HEK293 (cell line): ENCODE measurements at regions not wholly inside any gene's neighbourhood (a gene's known extent, or its start where the extent isn't known, plus 50 kb on each side); places are given as distances from the start of the nearest gene placed in this dataset.

ENCODE experiments used
- CTCF ChIA-PET: fragments of 350-600 bp; formaldehyde crosslinking; extraction: SDS; loops from one replicate; lab custom pipeline; 2021; ENCODE audit warnings: antibody characterized with exemption; lab: Yijun Ruan, JAX
- POLR2A ChIA-PET: fragments of 300-600 bp; formaldehyde crosslinking; extraction: SDS; loops from one replicate; lab custom pipeline; 2020; ENCODE audit warnings: antibody characterized with exemption, inconsistent platforms; lab: Yijun Ruan, JAX
- H3K27ac ChIP-seq: fragments of 200-500 bp; sonication (Bioruptor generic); 2 replicates; pipeline ENCODE4 v1.5.1; 2014; ENCODE audit warnings: low read depth, low read length, control low read depth, inconsistent platforms; ENCODE audit errors: extremely low read depth
- H3K36me3 ChIP-seq, 2 experiments: fragments of 200-500 bp in 1 of 2; sonication (Bioruptor generic) in 1 of 2; 1 replicate in 1 of 2; 2 replicates in 1 of 2; pipeline ENCODE4 v1.5.1; 2014 to 2017; ENCODE audit warnings: inconsistent platforms in 2 of 2, low read length in 2 of 2; ENCODE audit not compliant: control insufficient read depth in 2 of 2, insufficient read depth in 1 of 2
- H3K4me1 ChIP-seq: fragments of 200-500 bp; sonication (Bioruptor generic); 2 replicates; pipeline ENCODE4 v1.5.1; 2014; ENCODE audit warnings: mild to moderate bottlenecking, low read length, inconsistent platforms; ENCODE audit not compliant: control insufficient read depth, insufficient read depth
- H3K4me3 ChIP-seq: 2 replicates; pipeline ENCODE4 v1.5.1; 2011; ENCODE audit warnings: low read depth, mild to moderate bottlenecking, control low read depth, low read length, moderate library complexity
- H3K9me3 ChIP-seq: fragments of 200-500 bp; sonication (Bioruptor generic); 2 replicates; pipeline ENCODE4 v1.5.1; 2014; ENCODE audit warnings: low read depth, low read length, inconsistent platforms; ENCODE audit not compliant: control insufficient read depth, insufficient read depth
- INSM2 ChIP-seq: fragments of 450-650 bp; formaldehyde crosslinking; IDR thresholded peaks from 2 replicates; pipeline ENCODE4 v1.5.1; 2016; ENCODE audit warnings: missing biosample characterization, missing genetic modification characterization
- KLF1 ChIP-seq: fragments of 450-650 bp; formaldehyde crosslinking; IDR thresholded peaks from 2 replicates; pipeline ENCODE4 v1.5.1; 2016; ENCODE audit warnings: missing biosample characterization, missing genetic modification characterization
- MZF1 ChIP-seq: fragments of 450-650 bp; formaldehyde crosslinking; IDR thresholded peaks from 2 replicates; pipeline ENCODE4 v1.5.1; 2017; ENCODE audit warnings: missing biosample characterization, missing genetic modification characterization, borderline replicate concordance
- PBX3 ChIP-seq: sonication (generic); formaldehyde crosslinking; IDR thresholded peaks from 2 replicates; pipeline ENCODE4 v1.8.1; 2022; ENCODE audit warnings: mild to moderate bottlenecking, moderate library complexity, missing genetic modification reagents
- PRDM6 ChIP-seq: fragments of 450-650 bp; formaldehyde crosslinking; IDR thresholded peaks from 2 replicates; pipeline ENCODE4 v1.5.1; 2017; ENCODE audit warnings: missing biosample characterization, missing genetic modification characterization
- SP7 ChIP-seq: fragments of 450-650 bp; formaldehyde crosslinking; IDR thresholded peaks from 2 replicates; pipeline ENCODE4 v1.5.1; 2016; ENCODE audit warnings: missing biosample characterization, missing genetic modification characterization
- WT1 ChIP-seq: fragments of 450-650 bp; formaldehyde crosslinking; IDR thresholded peaks from 2 replicates; pipeline ENCODE4 v1.5.1; 2016; ENCODE audit warnings: missing biosample characterization, missing genetic modification characterization
- YY2 ChIP-seq: fragments of 450-650 bp; formaldehyde crosslinking; IDR thresholded peaks from 2 replicates; pipeline ENCODE4 v1.5.1; 2016; ENCODE audit warnings: missing biosample characterization, missing genetic modification characterization
- ZBTB10 ChIP-seq: fragments of 450-650 bp; formaldehyde crosslinking; IDR thresholded peaks from 2 replicates; pipeline ENCODE4 v1.5.1; 2016; ENCODE audit warnings: missing biosample characterization, missing genetic modification characterization
- ZBTB17 ChIP-seq: fragments of 450-650 bp; formaldehyde crosslinking; IDR thresholded peaks from 2 replicates; pipeline ENCODE4 v1.5.1; 2016; ENCODE audit warnings: missing biosample characterization, missing genetic modification characterization
- ZEB2 ChIP-seq: fragments of 450-650 bp; formaldehyde crosslinking; IDR thresholded peaks from 2 replicates; pipeline ENCODE4 v1.5.1; 2016; ENCODE audit warnings: missing biosample characterization, missing genetic modification characterization
- ZNF155 ChIP-seq: fragments of 450-650 bp; formaldehyde crosslinking; IDR thresholded peaks from 2 replicates; pipeline ENCODE4 v1.5.1; 2016; ENCODE audit warnings: missing biosample characterization, missing genetic modification characterization
- ZNF169 ChIP-seq: fragments of 450-650 bp; formaldehyde crosslinking; IDR thresholded peaks from 2 replicates; pipeline ENCODE4 v1.5.1; 2016; ENCODE audit warnings: missing biosample characterization, missing genetic modification characterization
- ZNF18 ChIP-seq: fragments of 450-650 bp; formaldehyde crosslinking; IDR thresholded peaks from 2 replicates; pipeline ENCODE4 v1.5.1; 2016; ENCODE audit warnings: missing biosample characterization, missing genetic modification characterization
- ZNF211 ChIP-seq: fragments of 450-650 bp; formaldehyde crosslinking; IDR thresholded peaks from 2 replicates; pipeline ENCODE4 v1.5.1; 2016; ENCODE audit warnings: low read depth, missing biosample characterization, missing genetic modification characterization
- ZNF24 ChIP-seq: fragments of 450-650 bp; formaldehyde crosslinking; IDR thresholded peaks from 2 replicates; pipeline ENCODE4 v1.5.1; 2016; ENCODE audit warnings: missing biosample characterization, missing genetic modification characterization
- ZNF266 ChIP-seq: fragments of 450-650 bp; formaldehyde crosslinking; IDR thresholded peaks from 2 replicates; pipeline ENCODE4 v1.5.1; 2016; ENCODE audit warnings: missing biosample characterization, missing genetic modification characterization, low read depth
- ZNF341 ChIP-seq: fragments of 450-650 bp; formaldehyde crosslinking; IDR thresholded peaks from 2 replicates; pipeline ENCODE4; 2016; ENCODE audit warnings: low read depth, missing biosample characterization, missing genetic modification characterization
- ZNF366 ChIP-seq: fragments of 450-650 bp; formaldehyde crosslinking; conservative IDR thresholded peaks from 2 replicates; pipeline ENCODE4 v1.5.1; 2016; ENCODE audit warnings: missing biosample characterization, missing genetic modification characterization
- ZNF561 ChIP-seq: fragments of 450-650 bp; IDR thresholded peaks from 2 replicates; pipeline ENCODE4 v1.5.1; 2018; ENCODE audit warnings: missing biosample characterization, missing genetic modification characterization, borderline replicate concordance
- ZNF777 ChIP-seq: fragments of 450-650 bp; formaldehyde crosslinking; IDR thresholded peaks from 2 replicates; pipeline ENCODE4 v1.5.1; 2017; ENCODE audit warnings: missing biosample characterization, missing genetic modification characterization, borderline replicate concordance
- TF ChIP-seq, protein P1 (sequence below): fragments of 450-650 bp; formaldehyde crosslinking; IDR thresholded peaks from 2 replicates; pipeline ENCODE4 v1.5.1; 2016; ENCODE audit warnings: missing biosample characterization, missing genetic modification characterization
- TF ChIP-seq, protein P2 (sequence below): fragments of 450-650 bp; formaldehyde crosslinking; IDR thresholded peaks from 2 replicates; pipeline ENCODE4 v1.5.1; 2017; ENCODE audit warnings: missing biosample characterization, missing genetic modification characterization

DNA sequence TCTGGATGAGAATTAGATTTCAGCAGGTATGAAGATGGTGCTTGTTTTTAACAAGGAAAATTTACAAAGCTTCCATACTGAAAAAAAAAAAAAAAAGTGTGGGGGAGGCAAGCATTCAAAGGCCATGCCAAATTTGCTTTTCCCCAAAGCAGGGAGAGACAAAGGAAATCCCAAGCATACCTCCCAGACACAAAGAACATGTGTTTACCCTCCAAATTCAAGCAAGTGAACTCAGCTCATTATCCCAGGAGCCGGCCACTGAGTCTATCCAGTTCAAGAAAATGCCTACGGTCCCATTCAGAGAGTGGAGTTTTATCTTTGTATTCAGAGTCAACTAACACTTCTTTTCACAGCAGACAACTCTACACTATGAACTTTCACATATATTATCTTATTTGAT lies 102.7 kb upstream of the ID4 start (continued):
- TF ChIP-seq ZEB2 (tag by site-specific recombination), result no peak
- TF ChIP-seq, all 188 proteins: peak for 0

GRCh38 chr6:19736066-19736465 lies 101.1 kb upstream of the ID4 start:
- no peak overlapping the region for H3K27ac ChIP-seq
- ChIA-PET POLR2A (interaction anchor here (2.1 kb wide), 1 partner anchor 101 kb away, joined by 5 read pairs; the partner anchor contains the start of gene ID4), CTCF (interaction anchor here (0.6 kb wide), 1 partner anchor 101 kb away, joined by 4 read pairs; no protein-coding TSS in a partner anchor)
- no peak overlapping the region for H3K4me3 ChIP-seq
- H3K4me1 ChIP-seq, result no peaks in the 10 kb centered on the region
- no peaks in the 10 kb centered on the region for H3K36me3 ChIP-seq
- H3K9me3 ChIP-seq, result no peaks in the 10 kb centered on the region
- TF ChIP-seq SP7 (tag by site-specific recombination) (0 out of 2 replicates have a peak, but pooled peaks have one; percentile 18), ZNF24 (tag by site-specific recombination) (no peak), ZNF18 (tag by site-specific recombination) (no peak), PRDM6 (no peak), ZNF211 (no peak), MZF1 (tag by site-specific recombination) (peak; percentile 47; the same call in 1 of the 2 replicates), ZNF561 (tag by site-specific recombination) (peak; percentile 60; the same call in 1 of the 2 replicates), ZNF155 (tag by site-specific recombination) (no peak), ZBTB10 (tag by site-specific recombination) (0 out of 2 replicates have a peak, but pooled peaks have one; percentile 17), INSM2 (no peak), ZNF169 (tag by site-specific recombination) (no peak), WT1 (tag by site-specific recombination) (peak; percentile 48; the same call in 1 of the 2 replicates), ZNF366 (no peak), ZNF777 (tag by site-specific recombination) (no peak), ZBTB17 (tag by site-specific recombination) (peak; percentile 74), ZNF266 (tag by site-specific recombination) (no peak), ZNF341 (tag by site-specific recombination) (no peak), KLF1 (tag by site-specific recombination) (no peak), YY2 (no peak), PBX3 (no peak)
- TF ChIP-seq, protein P1, sequence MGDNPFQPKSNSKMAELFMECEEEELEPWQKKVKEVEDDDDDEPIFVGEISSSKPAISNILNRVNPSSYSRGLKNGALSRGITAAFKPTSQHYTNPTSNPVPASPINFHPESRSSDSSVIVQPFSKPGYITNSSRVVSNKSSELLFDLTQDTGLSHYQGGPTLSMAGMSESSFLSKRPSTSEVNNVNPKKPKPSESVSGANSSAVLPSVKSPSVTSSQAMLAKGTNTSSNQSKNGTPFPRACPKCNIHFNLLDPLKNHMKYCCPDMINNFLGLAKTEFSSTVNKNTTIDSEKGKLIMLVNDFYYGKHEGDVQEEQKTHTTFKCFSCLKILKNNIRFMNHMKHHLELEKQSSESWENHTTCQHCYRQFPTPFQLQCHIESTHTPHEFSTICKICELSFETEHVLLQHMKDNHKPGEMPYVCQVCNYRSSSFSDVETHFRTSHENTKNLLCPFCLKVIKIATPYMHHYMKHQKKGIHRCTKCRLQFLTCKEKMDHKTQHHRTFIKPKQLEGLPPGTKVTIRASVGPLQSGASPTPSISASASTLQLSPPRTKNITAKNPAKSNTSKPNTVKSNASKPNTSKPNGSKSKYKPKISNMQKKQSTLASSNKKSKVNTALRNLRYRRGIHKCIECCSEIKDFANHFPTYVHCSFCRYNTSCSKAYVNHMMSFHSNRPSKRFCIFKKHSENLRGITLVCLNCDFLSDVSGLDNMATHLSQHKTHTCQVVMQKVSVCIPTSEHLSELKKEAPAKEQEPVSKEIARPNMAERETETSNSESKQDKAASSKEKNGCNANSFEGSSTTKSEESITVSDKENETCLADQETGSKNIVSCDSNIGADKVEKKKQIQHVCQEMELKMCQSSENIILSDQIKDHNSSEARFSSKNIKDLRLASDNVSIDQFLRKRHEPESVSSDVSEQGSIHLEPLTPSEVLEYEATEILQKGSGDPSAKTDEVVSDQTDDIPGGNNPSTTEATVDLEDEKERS (tag by site-specific recombination), result no peak
- TF ChIP-seq, protein P2, sequence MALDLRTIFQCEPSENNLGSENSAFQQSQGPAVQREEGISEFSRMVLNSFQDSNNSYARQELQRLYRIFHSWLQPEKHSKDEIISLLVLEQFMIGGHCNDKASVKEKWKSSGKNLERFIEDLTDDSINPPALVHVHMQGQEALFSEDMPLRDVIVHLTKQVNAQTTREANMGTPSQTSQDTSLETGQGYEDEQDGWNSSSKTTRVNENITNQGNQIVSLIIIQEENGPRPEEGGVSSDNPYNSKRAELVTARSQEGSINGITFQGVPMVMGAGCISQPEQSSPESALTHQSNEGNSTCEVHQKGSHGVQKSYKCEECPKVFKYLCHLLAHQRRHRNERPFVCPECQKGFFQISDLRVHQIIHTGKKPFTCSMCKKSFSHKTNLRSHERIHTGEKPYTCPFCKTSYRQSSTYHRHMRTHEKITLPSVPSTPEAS (tag by site-specific recombination), result no peak
